HEK293T (cell line): ENCODE measurements at regions not wholly inside any gene's neighbourhood (a gene's known extent, or its start where the extent isn't known, plus 50 kb on each side); places are given as distances from the start of the nearest gene placed in this dataset.

ENCODE experiments used
- BHLHE40 ChIP-seq: fragments of 450-650 bp; IDR thresholded peaks from 2 replicates; pipeline ENCODE4 v1.6.1; 2016; ENCODE audit warnings: mild to moderate bottlenecking, moderate library complexity, borderline replicate concordance
- ELF4 ChIP-seq: fragments of 450-650 bp; IDR thresholded peaks from 2 replicates; pipeline ENCODE4 v1.6.1; 2017; ENCODE audit warnings: antibody characterized with exemption
- HDGF ChIP-seq: fragments of 450-650 bp; IDR thresholded peaks from 2 replicates; pipeline ENCODE4 v1.6.1; 2017; ENCODE audit warnings: antibody characterized with exemption, borderline replicate concordance
- SP1 ChIP-seq: fragments of 450-650 bp; IDR thresholded peaks from 2 replicates; pipeline ENCODE4 v1.6.1; 2017
- SUZ12 ChIP-seq: fragments of 450-650 bp; IDR thresholded peaks from 2 replicates; pipeline ENCODE4 v1.6.1; 2016; ENCODE audit warnings: mild to moderate bottlenecking
- ZNF384 ChIP-seq: fragments of 450-650 bp; IDR thresholded peaks from 2 replicates; pipeline ENCODE4 v1.6.1; 2016

GRCh38 chr3:31440878-31441277, 91.8 kb upstream of the STT3B start:
- no peak for TF ChIP-seq SP1
- no peak for TF ChIP-seq SUZ12
- no peak for TF ChIP-seq BHLHE40
- TF ChIP-seq ZNF384 = no peak
- no peak for TF ChIP-seq ELF4
- TF ChIP-seq HDGF = no peak
